GM21360 (cell line): ENCODE measurements at regions not wholly inside any gene's neighbourhood (a gene's known extent, or its start where the extent isn't known, plus 50 kb on each side); places are given as distances from the start of the nearest gene placed in this dataset.
A peak's percentile ranks its signal among the peaks of the same experiment; 100 is the strongest.

Source experiments
- ATAC-seq: cut with Tn5 transposase; IDR thresholded peaks from one replicate; pipeline ENCODE4 v1.9.1; 2021; ENCODE audit warnings: mild to moderate bottlenecking, moderate library complexity; ENCODE audit not compliant: unreplicated experiment

- ATAC-seq, result no peak
Observed at GRCh38 chr2:59076079-59076619, 835.0 kb upstream of the FANCL start.

DNA sequence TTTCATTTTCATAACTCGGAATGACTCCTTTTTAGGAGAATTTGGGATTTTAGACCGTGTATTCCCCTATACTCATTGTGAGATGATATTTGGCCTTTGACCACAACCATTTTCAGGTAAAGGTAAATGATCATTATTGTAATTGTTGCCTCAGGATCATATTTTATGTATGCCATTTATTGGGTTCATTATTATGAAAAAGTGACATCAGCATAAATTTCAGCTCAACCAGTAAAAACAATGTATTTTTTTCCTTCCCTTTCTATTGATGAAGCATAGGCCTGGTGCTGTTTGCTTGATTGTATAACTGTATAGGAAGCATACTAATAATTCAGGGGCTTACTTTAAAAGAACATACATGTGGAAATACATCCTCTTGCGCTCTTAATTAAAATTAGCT is 832.9 kb upstream of the FANCL start:
- ATAC-seq, result no peak

DNA sequence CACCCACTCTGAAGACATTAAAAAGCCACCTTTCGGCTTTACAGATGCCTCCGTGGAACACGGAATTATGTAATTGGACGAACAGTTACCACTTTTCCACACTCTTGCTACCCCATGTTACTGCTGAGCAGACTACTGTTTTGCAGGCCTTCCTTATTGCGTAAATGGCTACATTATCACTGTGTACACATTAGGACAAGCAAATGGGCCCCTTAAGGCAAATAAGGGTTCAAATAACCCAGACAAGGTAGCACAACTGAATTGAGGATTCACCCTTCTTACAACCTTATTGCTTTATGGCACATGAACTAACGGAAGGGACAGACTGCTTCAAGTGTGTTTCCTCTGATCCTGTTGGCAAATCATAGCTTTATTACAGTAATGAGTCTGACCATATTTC is 832.2 kb upstream of the FANCL start:
- ATAC-seq, result no peak

- ATAC-seq, result no peak
Observed at GRCh38 chr2:59068255-59068654, 827.1 kb upstream of the FANCL start.

DNA sequence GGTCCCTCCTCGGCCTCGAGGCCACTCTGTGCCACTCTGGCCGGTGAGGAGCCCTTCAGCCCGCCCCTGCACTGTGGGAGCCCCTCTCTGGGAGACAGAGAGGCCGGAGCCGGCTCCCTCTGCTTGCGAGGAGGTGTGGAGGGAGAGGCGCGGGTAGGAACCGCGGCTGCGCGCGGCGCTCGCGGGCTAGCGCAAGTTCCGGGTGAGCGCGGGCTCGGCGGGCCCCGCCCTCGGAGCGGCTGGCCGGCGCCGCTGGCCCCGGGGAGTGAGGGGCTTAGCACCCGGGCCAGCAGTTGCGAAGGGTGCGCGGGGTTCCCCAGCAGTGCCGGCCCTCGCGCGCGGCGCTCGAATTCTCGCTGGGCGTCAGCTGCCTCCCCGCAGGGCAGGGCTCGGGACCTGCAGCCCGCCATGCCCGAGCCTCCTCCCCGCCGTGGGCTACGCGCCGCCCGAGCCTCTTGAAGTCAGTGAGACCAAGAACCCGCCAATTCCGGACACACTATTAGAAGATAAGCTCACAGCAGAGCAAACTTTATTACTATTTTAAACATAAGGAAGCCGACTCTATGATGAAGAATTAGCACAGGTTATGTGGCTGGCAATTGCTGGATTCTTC is 825.8 kb upstream of the FANCL start:
- ATAC-seq, result no peak

DNA sequence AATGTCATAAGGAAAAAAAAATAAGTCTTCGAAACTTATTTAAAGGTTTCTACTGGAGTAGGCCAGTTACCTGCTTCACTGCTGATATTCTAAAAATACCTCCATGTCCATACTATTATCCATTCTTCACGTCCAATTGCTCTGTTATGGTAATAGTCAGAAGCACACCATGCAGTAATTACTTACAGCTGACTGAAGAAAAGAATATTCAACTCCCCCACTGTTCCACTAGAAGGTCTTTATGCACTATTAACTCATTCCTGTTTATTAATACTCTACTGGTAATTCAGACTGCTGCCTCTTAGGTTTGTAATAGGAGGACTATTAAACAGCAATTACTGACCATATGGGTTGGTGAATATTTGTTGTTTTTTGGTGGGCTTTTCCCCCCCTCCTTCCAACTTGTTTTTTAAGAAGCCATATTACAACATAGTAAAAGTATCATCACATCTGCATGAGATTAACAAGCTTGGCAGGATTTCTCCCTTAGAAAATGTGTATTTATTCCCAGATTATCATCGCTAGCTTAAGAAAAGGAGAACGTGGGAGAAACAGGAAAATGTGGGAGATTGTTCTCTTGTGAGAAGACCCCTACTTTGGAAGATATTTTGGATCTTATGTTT is 806.4 kb upstream of the FANCL start:
- no peak for ATAC-seq

DNA sequence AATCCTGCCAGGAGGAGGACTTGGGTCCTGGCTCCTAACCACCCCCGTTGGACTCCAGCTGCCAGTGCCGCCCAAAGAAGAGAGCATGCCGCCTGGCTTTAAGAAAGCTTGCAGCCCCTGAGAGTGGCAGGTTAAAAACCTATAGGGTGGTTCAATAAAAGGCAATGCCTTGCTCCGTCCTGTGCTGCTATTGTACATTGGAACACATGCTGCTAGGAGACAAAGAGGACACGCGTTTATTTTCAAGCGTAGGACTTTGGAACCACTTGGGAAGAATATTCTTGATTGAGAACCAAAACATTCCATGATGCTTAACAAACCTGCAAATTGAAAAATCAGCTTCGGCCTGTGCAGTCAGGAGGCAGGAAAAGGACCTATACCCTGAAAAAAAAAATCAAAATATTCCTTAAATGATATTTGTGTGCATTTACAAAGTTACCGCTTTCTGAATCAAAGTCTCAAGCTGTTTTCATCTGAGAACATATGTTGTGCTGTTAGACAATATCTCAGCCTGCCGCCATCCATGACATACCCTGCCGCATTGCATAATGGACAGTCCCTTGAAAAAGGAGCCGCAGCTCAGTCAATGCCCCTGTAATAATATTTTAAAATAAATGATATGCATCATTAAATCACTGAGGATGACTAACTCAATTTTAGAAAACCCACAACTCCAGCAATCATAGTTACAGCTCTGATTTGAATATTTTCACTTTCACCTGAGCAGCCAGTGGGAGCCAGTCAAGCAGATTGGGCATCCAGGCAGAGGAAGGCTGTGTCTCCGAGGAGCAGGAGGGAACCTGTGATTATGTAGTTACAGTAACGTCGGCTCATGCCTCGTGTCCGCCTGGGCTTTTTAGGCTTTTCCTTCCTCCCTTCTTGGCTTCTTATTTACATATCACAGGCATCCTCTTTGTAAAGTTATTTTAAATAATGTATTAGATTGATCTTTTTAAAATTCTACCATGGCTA is 805.6 kb upstream of the FANCL start:
- no peak for ATAC-seq

DNA sequence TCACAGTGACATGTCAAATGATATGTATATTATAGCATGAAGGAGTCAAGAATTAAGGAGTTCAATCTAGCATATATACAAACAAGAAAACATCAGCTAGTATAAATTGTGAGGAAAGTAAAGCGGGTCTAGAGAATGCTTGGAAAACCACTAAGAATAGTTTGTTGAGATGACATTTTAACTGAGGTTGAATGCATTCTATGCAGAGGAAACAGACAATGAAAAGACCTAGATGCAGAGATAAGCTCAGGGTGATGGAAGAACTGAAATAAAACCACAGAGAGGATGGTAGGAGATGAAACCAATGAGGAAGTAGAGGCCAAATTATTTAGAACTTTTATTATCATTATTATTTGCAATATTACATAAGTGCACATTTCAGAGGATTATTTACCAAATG is 803.6 kb upstream of the FANCL start:
- no peak for ATAC-seq

GRCh38 chr2:59041139-59041538 is 800.0 kb upstream of the FANCL start:
- no peak for ATAC-seq

DNA sequence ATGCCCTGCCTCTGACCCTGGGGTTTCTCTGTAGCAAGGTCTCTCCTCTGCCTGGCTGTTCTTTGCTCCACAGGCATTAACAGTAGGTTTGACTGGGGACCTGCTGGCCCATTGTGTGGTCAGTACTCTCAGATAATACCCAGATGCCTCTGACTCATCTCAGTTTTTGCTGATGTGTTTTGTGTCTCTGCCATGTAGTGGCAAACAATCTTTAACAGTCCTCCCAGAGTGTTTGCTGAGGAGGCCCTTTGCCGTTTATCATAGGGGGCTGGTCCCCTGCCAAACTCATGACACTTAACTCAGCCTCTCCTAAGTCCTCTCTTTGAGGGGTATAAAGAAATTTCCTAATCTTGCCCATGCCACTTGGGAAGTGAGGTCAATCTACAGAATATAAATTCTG is 793.7 kb upstream of the FANCL start:
- ATAC-seq, result no peak

- ATAC-seq, result no peak
Observed at GRCh38 chr2:59034106-59034505, 793.0 kb upstream of the FANCL start.

DNA sequence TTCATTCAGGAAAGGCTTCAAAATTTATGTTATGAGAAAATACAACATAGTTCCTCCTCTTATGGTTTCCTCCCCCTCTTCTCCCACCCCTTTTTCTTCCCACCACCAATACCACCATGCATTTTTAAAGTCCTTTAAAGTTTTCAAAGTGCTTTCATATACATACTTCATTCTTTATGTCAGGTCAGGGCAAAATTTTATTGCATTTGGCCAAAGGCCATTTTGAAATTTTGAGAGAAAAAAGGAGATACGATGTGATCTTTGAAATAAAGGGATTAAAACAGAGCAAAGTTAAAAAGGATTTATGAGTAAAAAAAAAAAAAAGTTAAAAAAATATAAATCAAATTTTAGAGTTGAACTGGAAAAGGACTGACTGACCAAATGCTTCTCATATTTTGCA is 792.5 kb upstream of the FANCL start:
- no peak for ATAC-seq

DNA sequence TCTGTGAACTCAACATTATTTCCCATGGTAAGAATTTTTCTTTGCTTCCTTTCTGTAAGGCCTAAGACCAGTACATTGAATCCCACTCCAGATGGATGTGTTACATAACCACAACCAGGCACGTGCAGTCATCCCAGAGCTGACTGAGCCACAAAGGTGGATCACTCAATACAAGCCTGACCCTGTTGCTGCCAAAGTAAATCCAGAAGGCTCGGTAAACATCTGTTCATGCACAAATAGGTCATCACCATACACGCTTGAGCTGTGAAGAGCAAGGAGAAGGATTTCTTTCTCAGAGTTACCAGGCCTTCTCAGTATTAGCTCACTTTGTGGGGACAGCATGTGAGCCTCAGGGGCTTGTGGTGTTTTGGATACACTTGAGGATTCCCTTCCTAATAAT is 791.4 kb upstream of the FANCL start:
- ATAC-seq, result no peak

DNA sequence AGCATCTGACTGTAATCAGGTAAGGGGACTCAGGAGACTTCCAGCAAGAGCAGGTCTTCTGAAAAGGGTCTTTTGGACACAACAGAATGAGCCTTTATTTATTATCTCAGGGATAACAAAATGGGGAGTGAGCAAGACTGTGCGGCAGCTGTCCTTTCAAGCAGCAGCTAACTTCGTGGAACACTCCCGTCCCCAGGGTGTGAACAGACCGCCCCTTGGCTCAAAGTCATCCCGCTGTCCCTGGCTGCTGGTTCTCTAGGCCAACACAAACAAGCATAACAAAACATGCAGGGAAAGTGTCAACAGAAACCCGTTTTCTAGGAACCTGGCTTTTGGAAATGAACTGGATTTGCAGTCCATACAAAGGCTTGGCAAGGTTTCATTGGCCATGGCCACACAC is 787.9 kb upstream of the FANCL start:
- ATAC-seq, result no peak

DNA sequence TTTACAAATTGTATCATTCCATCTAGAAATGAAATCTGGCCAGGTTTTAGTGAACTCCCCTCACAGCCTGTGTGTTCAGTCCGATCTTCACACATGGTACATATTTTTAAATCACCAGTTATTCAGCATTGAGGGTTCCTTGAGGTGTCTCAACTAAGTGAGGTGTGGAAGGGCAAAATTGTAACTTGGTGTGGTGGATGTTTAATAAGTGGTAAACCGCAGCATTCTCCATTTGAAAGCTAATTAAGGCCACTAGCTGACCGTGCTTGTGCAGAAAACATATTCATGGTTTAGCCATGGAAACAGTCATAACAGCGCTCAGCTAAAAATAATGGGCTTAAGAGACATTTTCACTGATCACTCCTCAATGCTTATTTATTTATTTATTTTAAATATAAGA is 786.2 kb upstream of the FANCL start:
- ATAC-seq, result no peak

DNA sequence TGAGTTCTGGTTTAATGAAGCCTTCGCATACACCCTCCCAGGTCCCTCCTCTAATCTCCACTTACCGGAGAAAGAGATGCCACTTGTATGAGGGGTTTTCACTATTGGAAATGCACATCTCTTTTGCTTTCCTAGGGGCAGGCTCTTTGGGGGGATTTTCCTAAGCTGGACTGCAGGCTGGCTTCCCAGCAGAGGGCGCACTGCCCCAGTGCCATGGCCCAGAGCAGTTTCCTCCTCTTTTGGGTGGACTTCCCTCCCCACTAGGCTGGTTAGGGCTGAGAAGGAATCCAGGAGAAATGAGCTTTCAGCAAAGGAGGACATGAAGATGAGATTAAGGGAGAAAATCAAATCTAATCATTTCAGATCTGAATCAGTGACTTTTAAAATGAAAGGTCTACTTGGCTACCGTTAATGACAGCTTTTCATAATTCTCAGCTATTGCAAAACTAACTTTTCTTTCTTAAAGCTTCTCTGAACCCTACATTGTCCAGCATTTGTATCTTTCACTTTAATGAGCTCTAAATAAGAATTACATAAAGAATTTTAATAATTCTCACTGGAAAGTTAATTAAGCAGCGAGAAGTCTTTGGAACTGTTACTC is 784.1 kb upstream of the FANCL start:
- peak; percentile 73 for ATAC-seq

DNA sequence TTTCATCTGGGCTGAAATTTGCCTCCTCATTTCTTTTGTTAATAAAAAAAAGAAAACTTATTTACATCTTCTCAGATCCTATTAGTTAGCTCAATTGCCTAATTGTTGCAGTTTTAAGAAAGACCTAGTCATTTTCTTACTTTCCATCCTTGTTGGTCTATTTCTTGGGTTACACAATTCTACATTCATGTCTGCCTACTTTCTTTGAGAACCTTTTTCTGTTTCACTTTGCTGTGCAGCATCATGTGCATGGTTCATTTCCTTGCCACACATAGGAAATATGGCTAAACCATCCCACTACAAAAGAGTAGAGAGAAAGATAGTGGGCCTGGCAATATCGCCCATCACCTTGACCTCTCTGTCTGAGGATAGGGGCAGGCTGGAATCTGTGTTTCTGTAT is 780.7 kb upstream of the FANCL start:
- ATAC-seq, result no peak

DNA sequence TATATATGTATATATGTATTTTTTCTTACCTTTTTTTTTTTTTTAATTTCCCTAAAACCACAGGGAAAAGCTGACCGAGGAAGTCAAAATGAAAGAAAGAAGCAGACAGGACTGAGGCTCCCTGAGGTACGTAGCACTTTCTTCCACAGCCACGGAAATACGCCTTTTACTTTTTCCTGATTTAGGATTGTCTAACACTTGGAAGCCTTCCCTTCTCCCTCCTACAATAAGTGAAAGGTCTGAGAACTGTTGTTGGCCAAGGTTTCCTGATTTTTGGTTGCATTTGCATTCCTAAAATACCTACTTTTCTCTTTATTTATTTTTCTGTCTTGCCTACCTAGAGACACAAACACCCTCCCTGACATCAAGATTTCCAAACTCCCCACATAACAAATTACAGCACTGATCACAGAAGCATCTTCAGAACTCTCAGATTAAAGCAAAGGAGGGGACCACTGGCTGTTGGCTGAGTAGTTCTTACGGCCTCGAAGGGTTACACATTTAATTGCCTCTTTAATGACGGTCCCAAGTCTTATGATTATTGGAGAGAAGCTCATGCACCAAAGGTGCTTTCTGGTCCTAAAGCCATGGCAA is 778.5 kb upstream of the FANCL start:
- ATAC-seq, result no peak

- ATAC-seq, result no peak
Observed at GRCh38 chr2:59018737-59019136, 777.6 kb upstream of the FANCL start.

- no peak for ATAC-seq
Observed at GRCh38 chr2:59015027-59015426, 773.9 kb upstream of the FANCL start.

DNA sequence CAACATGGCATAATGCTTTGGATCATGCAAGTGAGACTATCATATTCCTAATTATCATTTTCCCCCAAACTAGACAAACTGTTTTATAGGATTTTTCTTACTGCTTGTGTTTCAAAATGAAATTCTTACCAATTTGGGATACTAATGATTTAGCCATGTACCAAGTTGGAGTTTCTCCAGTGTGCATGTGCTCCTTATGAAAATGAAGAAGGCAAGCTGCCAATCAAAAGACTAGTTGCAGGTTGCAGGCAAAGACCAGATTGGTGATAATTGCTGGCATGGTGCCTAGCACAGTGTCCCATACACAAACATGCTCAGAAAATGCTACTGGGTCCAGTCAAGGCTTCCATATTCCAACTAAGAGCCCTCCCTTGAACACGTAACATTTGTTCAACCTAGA is 771.8 kb upstream of the FANCL start:
- no peak for ATAC-seq
